DMS153 treated with DMSO at 0.1 percent for 48 hours (cell line): ENCODE measurements at regions not wholly inside any gene's neighbourhood (a gene's known extent, or its start where the extent isn't known, plus 50 kb on each side); places are given as distances from the start of the nearest gene placed in this dataset.

ENCODE experiments used
- DNase-seq: peaks from one replicate; lab custom pipeline; 2025; ENCODE audit not compliant: unreplicated experiment; lab: John Stamatoyannopoulos, UW

GRCh38 chr2:183991968-183992367 is 606.4 kb upstream of the ZNF804A start:
- DNase-seq = no peak

DNA sequence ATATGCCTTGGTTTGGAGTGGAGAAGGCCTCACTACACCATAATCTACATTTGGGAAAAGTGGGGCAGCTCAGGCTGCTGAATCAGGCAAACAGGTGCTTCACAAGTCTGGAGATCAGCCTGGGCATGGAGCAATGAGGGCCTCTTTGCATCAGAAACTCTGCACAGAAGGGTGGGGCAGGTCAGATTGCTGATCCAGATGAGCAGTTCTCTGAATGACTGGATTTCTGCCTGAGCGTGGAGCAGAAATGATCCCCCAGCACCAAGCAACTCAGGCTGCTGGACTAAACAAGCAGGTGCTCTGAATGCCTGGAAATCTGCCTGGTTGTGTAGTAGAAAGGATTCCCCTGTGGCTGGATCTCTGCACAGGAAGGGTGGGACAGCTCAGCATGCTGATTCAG is 605.3 kb upstream of the ZNF804A start:
- DNase-seq = no peak

- DNase-seq = peak; percentile 61
Observed at GRCh38 chr2:183995632-183996031, 602.7 kb upstream of the ZNF804A start.

DNA sequence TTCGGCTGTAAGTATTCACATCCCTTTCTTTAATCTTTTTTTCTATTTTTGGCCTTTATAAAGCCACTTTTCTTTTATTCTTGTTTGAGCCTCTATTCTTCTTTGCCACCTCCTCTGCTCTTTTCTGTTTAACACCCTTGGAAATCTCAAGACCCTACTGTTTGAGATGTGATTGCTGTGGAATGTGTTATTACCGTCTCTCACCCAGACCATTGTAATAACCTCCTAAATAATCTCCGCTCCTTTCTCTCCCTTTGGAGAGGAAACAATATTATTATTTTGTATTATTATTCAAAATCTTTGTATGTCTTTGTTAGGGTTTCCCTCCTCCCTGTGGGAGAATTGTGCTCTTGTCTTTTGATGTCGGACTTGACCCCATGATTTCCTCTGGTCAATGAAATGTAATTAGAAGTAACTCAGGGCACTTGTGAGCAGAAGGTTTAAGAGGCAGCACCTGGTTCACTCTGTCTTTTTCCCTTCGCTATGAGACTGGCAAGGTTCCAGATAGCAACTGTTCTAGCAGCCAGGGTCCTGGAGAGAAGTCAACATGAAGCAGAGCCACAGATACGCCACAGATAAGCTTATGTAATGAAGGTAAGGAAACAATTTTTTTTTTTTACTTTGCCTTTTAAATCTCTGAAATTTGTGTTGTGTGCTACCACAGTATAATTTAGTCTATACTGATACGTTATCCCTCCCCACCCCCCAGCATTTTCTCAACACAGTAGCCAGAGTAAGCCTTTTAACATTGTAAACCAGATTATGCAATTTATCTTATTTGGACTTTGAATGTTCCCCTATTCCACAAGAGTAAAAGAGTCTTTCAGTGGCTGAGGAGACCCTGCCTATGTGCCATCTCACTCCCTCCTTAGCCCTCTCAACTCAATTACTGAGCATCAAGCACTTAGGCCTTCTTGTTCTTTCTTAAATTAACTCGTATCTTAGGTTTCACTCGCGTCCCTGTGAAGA is 601.2 kb upstream of the ZNF804A start:
- DNase-seq = peak; percentile 66

DNA sequence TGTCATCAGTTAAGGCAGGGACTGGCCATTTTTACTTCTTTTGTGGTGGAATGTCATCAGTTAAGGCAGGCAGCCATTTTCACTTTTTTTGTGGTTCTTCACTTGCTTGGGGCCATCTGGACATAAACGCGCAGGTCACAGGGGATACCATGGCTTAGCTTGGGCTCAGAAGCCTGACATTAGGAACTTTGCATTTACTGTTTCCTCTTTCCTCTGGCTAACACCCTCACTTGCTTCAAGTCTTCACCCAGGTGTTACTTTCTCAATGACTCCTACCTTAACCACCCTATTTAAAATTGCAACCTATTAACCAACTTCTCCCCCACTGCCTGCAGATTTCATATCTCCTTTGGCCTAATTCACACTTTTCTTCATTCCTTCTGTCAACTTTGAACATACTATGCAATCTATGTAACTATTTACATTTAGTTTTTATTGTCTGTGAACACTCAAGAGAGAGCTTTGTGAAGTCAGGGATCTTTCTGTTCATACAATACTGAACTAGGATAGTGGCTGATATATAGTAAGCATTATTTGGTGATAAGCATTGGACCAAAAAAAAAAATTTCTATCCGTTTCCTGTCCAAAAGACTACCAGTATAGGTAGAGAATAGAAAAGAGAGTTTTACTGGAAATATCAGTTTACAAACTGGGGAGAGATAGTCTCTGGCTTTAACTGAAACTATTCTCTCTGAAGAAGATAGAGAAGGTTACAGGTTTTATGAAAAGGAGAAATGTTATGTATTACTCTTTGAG is 600.1 kb upstream of the ZNF804A start:
- DNase-seq = no peak

GRCh38 chr2:183998797-183999190 is 599.5 kb upstream of the ZNF804A start:
- no peak for DNase-seq

DNA sequence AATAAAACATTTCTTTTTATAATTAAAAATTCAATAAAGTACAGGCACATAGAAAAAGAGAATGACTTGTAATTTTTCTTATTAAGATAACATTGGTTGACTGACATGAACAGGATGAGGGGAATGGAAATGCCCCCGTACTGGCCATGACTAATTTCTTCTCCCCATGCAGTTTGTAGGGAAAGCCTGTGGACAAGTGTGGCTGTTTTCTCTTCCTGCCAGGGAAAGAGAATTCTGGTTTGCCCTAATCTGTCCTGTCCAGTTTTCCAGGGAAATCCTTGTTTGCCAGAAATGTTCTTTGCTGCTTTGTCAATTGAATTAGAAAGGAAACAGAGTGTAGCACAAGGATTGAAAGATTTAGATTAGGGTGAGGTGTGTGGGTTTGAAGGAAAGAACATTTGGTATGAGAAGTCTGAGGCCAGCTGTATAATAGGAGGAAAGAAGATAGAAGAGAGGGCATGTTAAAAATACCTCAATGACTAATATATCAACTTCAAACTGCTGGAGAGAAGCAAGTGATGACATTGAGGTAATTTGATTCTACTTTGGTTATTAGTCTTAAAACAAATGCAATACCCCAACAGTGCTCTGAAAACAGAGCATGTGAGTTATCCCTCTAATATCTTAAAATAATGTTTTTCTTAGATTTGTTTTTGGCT is 593.9 kb upstream of the ZNF804A start:
- DNase-seq = no peak

DNA sequence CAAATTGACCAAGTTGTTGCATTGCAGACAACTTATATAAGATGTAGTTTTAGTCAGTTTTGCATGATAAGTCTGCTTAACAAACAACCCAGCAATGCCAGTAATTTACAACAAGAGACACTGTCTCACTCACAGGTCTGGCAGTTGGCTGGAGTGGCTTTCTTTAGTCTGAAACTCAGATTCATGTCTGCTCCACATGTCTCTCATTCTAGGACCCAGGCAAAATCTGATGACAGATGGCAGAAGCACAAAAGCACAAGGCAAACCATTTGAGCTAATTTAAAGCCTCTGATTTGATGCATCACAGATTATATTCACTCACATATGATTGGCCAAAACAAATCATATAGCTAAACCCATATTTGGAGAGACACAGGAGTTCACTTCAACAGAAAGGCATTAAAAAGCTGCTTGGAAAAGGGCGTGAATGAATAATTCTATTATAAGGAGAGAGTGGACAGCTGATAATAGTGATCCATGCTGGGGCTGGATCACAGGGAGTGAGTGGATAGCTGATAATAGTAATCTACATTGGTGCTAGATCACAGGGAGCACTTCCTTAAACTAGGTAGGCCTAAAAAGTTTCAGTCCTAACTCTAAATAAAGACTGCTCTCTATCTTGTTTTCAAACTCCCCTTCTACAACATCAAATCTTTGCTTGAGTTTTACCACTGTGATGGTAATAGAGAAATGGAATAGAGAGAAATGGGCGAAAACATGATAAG is 593.2 kb upstream of the ZNF804A start:
- DNase-seq = no peak

GRCh38 chr2:184006998-184007397 is 591.3 kb upstream of the ZNF804A start:
- DNase-seq = no peak

- DNase-seq = no peak
Observed at GRCh38 chr2:184026961-184027360, 571.4 kb upstream of the ZNF804A start.

GRCh38 chr2:184030245-184030644 is 568.1 kb upstream of the ZNF804A start:
- DNase-seq = no peak

DNA sequence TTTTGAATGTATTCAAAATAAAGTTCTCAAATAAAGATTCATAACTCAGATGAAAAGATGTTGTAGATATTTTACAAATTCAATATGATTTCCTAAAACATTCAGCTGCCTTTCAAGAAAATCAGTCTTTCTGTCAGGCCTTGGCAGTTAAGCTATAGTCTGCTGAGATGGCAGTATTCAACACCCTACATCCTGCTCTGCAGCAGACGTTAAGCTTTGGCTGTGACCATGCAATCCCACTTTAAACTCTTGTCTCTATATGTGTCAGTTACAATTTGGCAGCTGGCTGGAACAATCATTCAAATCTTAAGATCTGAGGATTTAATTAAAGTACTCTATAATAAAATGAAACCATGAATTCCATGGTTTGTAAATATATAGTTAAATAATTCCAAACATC is 567.3 kb upstream of the ZNF804A start:
- DNase-seq = no peak

DNA sequence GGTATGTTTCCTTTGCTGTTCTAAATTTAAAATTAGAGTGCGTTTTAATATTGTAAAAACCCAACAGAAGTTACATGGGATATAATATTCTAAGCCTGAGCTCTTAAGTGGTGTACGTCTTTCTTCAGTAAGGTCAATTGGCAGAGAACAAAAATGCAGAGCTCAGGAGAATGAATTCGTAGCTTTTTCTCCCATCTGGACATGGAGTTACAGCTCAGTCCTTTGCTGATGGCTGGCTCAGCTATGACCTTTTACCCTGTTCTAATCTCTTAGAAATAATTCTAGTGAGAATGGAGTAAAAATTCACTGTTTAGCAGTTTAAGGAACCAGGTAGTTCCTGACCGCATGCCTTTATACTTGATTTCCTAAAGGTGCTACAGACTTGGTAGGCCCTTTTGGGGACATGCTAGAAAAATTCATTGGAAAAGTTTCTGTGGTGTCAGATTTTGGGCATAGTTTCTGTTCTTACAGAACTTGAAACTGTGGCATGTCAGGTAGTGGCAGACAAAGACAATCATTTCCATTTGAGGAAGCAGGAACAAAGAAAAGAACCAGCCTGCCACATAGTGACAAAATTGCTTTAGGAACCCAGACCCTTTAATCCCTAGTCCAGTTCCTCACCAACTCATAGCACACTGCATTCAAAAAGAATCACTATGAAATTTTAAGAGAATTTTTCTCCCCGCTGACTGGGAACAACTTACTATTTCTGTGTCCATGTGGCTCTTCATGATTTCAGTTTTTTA is 566.8 kb upstream of the ZNF804A start:
- no peak for DNase-seq

DNA sequence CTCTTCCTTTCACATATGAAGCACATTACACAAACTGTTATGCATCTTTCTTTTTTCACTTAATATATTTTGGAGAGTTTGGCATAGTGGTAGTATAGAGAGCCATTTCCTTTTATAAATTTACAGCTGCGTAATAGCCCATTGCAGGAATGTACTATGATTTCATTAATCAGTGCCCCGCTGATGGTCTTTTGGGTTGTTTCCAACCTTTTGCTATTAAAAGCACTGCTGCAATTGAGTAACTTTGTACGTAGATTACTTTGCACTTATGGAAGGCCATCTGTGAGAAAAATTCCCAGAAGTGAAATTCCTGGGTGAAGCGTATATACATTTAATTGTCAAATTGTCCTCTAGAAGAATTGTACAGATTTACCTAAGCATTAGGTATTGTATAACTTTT is 565.3 kb upstream of the ZNF804A start:
- no peak for DNase-seq

GRCh38 chr2:184037273-184037672 is 561.1 kb upstream of the ZNF804A start:
- DNase-seq = no peak

GRCh38 chr2:184039493-184039892 is 558.8 kb upstream of the ZNF804A start:
- no peak for DNase-seq

- no peak for DNase-seq
Observed at GRCh38 chr2:184040230-184040629, 558.1 kb upstream of the ZNF804A start.

GRCh38 chr2:184041077-184041476 is 557.3 kb upstream of the ZNF804A start:
- DNase-seq = no peak

GRCh38 chr2:184041777-184042176 is 556.6 kb upstream of the ZNF804A start:
- no peak for DNase-seq

GRCh38 chr2:184047536-184047935 is 550.8 kb upstream of the ZNF804A start:
- DNase-seq = no peak
